Ureter (tissue), 1 donor: ENCODE measurements at regions not wholly inside any gene's neighbourhood (a gene's known extent, or its start where the extent isn't known, plus 50 kb on each side); places are given as distances from the start of the nearest gene placed in this dataset.
A peak's percentile ranks its signal among the peaks of the same experiment; 100 is the strongest.
"Not testable (repeated sequence)": the region's sequence is repeated elsewhere in the genome, so short reads cannot be mapped to it uniquely, and the experiment has no call there.

Experiments used
- DNase-seq: peaks from one replicate; pipeline ENCODE4 v3.0.0-alpha.2; 2020; ENCODE audit warnings: low spot score
- donor health status: DM: yes; HTN: yes; CAD: no.

DNA sequence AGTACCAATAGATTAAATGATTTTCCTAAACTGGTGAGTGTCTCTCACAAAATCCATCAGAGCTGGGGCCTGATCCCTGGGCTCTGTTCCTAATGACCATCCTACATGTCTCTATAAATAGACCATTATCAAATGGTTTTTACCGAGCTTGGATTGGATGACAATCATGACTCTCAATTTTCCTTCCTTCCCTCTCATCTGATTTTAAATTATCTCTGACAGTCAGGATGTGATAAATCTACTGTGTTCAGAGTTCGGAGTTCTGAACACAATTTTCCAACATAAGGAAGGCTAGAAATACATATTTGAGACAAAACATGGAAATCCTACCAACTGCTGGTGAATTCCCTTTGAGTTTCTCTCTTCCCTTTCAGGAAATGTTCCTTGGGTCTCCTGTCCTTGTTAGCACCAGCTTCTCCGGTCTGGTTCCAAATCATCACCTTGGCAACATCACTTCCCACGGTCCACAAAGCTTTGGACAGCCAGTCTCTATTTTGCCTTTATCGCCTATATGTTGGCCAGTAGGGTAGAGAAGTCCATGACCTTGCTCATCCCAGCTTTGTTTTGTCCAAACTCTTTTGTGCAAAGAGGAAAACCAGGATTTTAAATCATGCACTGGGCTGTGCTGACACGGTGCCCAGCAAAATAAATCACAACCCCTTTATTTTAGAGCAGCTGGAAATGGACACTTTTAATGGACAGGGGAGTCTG lies 139.6 kb upstream of the ITGA6 start:
- no peak for DNase-seq

DNA sequence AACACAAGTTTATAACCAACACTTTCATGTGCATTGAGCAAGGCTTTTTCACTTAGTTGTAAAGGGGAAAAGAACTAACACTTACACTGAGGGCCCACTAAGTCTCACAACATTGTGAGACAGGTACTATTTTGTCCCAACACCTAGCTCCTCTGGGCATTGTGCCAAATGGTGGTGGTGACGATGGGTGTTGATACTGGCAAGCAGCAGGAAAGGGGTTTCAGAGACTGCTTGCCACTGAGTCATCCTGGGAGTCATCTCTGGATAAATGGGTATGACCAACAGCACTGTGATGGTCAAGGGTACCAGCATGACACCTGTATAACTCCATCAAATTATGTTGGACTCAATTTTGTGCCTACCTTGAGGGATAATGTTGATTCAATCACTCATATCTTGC lies 138.8 kb upstream of the ITGA6 start:
- no peak for DNase-seq

DNA sequence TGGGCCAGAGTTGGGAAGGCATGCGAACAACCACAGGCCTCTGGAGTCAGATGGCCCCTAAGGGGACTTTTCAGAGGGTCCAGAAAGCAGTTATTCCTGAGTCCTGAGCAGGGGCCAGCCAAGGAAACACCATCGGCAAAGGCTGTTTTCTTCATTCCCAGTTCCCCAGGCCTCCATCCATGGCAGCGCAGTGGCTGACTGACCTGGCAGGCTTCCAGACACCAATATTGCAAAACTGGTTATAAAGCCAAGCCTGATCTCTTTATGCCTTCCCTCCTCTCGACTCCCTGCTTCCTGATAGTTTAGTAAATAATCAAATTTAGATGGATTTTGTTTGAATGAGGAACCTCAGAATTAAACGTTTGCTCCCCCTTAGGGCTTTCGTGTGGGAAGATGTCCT lies 133.4 kb upstream of the ITGA6 start:
- DNase-seq = peak; percentile 77

DNA sequence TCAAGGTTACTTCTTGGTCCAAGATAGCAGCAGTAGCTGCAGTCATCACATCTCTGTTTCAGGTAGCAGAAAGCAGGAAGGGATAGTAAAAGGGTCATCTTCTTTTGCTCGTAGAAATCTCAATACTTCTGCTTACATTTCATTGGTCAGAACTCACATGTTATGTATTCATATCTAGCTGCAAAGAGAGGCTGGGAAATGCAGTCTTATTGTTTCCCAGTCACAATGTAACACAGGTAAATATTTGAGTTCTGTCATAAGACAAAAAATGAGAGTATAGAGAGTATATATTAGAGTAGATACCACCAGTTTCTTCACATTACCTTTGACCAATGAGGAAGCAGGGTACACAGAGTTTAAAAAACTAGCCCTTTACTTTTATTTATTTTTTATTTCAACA lies 132.4 kb upstream of the ITGA6 start:
- no peak for DNase-seq

DNA sequence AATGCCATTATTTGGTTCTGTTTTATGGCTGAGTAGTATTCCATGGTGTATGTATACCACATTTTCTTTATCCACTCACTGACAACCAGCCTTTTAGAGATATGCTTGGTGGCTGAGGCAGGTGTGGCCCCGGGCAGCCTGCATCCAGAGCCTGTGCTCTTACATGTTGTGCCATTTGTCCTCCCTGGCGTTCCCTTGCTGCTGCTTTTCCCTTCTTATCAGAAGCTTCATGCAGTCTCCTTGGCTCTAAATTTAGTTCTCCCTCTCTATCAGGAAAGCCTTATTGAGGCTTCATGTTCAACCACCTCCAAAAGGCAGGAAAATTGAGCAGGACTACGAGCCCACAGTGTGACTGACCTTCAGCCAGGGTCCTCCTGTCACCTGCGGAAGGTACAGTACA lies 131.7 kb upstream of the ITGA6 start:
- DNase-seq = no peak

DNA sequence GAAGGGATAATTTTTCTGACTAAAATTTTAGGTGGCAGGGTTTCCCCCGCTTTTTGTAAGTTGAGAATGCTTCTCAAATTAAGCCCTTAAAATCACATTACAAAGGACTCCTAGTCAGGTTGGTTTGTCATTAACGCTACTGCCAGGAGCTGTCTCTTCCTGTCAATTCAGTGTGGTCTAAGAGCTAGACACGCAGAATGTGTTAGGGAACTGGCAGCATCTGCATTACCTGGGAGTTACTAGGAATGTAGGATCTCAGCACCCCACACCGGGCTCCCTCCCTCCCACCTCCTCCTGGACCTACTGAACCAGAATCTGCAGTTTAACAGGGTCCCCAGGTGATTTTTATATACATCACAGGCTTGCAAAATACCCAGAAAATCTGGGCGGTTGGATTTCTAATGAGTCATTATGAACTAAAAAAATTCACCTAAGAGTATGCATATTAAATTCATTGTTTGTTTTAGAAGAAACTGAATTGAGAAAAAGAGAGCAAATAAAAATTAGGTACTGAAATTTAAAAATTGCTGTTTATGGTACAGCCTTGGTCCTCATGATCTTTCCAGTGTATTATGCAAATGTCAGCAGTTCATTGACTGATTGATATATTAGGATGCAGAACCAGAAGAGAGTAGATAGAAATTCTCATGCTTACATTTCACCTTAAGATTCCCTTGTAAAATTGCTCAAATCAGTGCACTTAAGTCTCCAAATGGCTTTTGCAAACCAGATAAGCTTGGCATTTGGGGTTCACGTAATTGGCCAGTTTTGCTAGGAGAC lies 130.9 kb upstream of the ITGA6 start:
- DNase-seq = no peak

DNA sequence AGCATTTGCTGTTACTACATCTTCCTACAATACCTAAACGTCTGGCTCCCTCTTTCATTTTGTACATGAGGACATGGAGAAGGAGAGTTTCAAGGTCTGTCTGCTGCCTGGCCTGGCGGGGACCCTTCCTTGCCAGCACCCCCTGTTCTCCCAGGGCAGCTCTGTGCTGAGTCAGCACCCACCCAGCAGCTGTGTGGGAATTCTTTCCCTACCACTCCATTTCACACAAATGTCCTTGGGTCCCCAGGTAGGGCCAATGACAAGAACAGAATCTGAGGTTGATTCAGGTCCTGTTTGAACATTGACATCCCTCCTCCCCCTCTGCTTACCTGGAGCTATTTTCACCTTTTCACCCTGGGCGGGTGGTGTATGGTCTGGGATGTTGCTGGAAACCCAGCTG lies 129.9 kb upstream of the ITGA6 start:
- DNase-seq = no peak

DNA sequence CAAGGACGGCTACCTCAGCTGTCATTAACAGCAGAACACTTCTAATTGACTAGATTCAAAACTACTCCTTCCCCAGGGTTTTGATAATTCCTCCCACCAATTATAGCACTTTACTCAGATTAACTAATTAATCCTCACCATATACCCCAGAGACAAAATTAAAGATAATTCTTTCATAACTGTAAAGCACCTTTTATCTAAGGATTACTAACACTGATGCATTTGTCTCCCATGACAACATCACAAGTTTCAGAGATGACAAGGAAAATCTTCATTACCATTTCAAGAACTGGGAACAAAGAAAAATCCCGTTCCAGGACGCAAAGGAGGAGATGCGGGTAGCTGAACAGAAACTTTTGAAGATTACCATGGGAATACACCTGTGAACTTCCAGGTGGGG lies 129.4 kb upstream of the ITGA6 start:
- DNase-seq = no peak

DNA sequence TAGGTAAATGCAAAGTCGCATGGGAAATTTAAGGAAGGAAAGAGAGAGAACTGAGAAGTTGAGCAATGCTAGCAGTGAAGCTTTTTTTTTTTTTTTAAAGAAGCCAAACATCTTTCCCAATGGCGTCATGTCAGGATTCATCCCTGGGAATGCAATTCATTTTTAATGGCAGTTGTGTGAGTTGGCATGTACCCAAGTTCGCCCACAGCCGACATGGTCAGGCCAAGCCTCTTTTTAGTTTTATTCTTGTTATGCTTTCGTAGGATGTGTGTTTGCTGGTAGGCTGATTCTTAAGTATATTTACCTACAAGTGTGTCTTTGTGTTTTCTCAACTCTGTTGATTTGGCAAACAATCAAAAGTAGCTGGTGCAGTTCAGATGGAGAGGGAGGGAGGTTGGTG lies 127.6 kb upstream of the ITGA6 start:
- DNase-seq = no peak

DNA sequence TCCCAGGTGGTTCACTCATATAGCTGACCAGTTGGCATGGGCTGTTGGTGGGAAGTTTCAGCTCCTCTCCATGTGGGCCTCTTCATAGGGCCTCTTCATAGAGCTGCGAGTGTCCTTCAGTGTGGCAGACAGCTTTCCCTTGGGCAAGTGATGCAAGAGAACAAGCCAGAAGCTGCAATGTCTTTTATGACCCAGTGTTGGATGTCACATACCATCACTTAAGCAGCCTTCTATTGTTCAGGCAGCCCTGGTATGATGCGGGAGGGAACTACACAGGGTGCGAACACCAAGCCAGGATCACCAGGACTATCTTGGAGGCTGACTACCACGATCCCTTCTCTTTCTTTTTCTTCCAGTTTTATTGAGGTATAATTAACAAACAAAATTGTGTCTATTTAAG lies 126.5 kb upstream of the ITGA6 start:
- no peak for DNase-seq

DNA sequence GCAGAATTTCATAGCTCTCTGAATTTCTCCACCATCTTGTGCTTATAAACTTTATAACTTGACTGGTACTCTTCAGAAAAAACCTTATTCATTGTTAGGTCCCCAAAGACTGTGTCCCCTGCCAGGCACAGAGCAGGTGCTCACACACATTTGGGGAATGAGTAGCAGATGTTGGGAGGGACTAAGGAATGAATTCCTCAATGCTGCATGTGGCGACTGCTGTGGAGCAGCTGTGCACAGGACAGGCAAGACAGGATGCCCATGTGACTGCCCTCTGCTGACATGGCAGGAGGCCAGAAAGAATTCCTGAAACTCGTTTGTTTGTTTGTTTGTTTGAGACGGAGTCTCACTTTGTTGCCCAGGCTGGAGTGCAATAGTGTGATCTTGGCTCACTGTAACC lies 122.3 kb upstream of the ITGA6 start:
- DNase-seq = no peak

DNA sequence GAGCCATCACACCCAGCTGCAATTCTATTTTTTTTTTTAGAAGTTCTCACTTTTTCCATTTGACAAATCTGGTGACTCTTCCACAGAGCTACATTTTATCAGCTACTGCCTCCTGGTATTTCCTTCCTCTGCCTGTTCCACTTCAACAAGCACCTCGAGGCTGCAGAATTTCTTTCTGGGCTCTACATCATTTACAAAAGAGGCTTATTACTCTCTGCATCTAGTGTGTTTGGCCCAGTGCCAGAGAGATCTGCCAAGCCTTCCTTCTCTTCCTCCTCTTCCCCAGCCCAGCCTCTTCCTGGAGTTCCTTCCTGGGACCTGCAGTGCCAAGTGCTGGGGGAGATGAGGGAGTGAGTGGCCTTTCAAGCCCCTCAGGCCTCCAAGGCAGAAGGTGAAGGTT lies 119.6 kb upstream of the ITGA6 start:
- no peak for DNase-seq

DNA sequence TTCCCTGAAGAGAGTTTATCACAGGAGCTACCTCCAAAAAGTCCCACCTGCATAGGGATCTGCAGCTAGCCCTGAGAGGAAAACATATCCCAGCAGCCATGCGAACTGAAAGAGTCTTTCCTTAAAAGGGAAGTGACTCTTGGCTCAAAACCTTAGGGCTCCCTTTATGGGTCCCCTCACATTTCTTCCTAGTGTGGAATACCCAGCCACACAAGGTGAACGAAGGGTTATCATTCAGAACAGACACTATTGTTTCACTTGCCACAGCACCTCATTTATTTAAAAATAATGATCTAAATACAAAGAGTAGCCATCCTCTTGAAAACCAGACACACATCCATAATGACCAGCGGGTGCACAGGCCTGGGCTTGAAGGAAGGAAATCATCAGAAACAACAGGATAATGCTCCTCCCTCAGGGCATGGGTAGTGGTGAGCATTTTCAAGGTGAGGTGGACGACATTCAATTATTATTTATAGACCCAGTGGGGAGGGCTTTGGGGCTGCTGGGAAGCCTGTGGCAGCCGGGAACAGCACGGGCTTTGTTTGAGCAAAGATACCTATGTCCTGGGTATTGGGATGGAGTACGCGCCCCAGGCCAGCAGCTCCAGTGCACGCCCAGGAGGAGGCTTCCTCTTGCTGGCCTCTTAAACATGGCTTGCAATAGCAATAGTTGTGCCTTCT lies 119.0 kb upstream of the ITGA6 start:
- DNase-seq = no peak

DNA sequence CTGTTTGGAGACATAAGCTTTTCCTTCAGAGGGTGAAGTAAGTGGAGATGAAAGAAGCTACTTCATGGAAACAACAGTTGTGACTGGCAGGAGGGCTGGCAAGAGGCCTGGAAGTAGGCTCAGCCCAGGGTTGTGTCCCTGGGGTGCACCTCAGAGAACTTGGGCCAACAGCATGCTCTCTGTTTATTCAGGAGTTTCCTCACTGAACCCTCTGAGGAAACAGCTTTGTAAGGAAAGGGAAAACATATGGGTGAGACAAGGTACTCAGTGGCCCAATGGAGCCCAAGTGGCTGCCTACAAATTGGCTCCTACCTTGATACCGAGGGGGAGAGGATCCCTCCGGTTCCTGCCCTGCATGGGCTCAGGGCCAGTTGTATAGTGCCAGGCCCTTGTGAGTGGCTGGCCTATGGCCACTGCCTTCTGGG lies 115.5 kb upstream of the ITGA6 start:
- DNase-seq = no peak

DNA sequence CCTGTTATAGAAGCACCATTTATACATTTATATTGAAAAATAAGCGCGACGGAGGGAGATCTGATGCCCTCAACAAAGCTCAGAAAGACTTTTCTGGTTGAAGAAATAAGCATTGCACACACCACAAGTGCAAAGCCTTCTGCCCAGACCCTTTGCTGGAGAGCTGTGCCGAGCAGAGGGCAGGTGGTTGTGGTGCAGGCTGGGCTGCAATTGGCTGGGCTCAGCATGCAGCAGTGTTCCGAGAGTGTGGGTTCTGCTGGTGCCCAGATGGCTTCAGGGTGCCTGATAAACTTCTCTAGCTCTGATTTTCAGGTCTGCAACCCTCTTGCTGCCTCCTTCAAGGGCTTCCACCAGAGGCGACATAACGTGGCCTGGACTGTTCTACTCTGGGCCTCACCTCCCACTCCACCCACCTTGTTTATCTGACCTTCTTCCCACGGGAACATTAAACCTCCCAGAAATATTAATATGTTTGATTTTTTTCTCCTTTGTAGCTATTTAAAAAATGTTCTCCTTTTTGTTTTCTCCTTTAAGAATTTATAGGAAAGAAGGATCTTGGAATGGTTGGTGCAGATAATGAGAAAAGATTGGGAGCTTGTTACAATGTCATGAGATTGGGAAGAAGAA lies 113.6 kb upstream of the ITGA6 start:
- DNase-seq = no peak

DNA sequence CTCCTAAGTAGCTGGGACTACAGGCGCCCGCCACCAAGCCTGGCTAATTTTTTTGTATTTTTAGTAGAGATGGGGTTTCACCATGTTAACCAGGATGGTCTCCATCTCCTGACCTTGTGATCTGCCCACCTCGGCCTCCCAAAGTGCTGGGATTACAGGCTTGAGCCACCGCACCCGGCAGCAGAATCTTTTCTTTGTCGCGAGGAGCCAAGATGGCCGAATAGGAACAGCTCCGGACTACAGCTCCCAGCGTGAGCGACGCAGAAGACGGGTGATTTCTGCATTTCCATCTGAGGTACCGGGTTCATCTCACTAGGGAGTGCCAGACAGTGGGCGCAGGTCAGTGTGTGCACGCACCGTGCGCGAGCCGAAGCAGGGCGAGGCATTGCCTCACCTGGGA lies 112.3 kb upstream of the ITGA6 start:
- not testable (repeated sequence) for DNase-seq

DNA sequence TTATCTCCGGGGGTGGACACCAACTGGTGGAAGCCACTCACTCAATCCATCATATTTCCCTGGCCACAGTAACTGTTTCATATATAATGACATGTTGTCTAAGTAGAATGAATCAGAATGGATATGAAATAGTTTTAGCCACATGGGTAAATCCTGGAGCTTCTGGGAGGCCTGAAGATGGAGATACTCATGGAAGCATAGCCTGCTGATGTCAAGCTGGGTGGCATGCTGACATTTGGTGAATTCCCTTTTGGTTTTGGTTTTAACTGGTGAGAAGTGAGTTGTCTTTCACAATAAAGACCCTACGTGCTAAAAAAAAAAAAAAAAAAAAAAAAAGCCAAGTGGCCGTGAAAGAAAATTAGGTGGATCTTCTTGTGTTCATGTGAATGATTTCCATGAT lies 105.3 kb upstream of the ITGA6 start:
- no peak for DNase-seq

DNA sequence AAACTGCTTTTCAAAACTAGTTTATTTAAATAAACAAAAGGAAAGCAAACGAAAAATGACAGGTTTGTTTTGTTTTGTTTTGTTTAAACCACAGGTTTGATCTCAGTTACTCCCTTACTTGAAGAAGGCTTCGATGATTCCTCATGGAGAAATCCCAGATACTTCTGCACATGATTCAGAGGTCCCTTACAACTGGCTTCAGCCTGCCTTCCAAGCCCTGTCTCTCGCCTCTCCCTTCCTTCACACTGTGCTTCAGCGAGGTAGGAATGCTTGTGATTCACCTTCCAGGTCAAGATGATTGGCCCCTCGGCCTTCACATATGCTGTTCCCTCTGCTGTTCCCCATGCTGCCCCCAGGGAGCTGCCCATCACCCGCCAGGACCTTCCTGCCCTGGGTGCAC lies 104.1 kb upstream of the ITGA6 start:
- DNase-seq = no peak

DNA sequence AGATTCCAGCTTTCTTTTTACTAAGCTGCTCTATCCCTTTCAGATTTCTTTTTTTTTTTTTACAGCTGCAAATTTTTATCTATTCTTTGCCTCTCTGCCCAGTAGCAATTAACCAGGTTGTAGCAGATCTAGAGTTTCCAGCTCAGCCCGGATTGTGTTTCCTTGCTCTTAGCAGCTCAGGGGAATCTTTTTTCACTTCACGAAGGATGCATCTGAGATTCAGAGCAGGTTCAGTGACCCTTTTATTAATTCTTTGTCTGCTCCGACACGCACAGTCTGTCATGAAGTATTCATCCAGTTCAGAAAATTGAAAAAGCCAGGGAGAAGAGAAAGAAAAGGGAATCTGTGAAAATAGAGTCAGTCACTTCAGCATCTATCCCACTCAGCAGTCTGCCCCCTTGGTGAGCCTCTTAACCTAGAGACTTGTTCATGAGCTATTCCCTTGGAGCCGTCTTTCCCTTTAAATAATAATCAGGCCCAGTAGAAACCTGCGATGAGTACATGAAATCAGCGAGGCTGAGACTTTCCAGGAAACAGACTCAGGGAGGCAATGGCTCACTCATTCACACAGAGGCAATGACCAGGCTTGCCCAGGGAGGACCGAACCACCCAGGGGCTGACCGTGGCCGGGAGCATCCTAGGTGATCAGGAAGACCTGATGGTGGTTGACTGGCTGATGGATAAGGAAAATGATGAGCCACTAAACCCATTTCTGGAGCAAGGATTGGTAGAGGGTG lies 103.4 kb upstream of the ITGA6 start:
- DNase-seq = no peak

DNA sequence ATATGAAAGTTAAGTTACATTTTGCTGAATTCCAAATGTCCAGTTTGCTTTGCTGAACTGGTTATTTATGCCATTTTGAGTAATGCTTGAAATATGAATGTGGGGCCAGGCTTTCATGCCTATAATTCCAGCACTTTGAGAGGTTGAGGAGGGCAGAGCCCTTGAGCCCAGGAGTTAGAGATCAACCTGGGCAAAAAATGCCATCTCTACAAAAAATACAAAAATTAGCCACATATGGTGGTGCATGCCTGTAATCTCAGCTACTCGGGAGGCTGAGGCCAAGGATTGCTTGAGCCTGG lies 101.2 kb upstream of the ITGA6 start:
- no peak for DNase-seq

DNA sequence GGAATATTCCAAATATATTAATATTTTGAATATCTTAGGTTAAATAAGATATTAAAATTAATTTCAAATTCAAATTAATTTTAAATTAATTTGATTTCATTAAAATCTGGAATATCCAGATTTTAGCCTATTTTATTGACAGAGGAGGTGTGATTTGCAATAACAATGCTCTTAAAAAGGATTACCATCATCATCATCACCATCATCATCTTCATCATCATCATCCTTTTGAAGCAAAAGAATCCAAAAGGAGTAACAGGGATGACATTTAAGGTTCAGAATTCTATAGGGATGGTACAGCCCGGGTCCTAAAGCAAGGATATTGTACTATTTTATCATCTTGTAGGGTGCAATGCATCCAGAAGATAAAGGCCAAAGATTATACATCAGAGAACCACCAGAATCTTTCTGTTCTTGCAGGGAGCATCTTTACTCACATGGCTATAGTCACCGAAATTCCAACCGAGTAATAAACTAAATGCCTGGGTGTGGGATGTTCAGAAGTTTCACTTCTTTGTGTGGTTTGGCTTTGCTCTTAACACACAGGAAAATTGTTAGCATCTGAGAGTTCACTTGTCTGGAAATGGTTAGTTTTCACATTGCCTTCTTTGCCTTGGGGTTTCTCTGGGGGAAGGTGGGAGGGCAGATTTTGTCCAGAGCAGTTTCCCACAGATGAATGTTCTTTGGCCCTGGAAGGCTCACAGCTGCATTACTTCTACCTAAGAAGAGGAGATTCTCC lies 99.1 kb upstream of the ITGA6 start:
- no peak for DNase-seq

DNA sequence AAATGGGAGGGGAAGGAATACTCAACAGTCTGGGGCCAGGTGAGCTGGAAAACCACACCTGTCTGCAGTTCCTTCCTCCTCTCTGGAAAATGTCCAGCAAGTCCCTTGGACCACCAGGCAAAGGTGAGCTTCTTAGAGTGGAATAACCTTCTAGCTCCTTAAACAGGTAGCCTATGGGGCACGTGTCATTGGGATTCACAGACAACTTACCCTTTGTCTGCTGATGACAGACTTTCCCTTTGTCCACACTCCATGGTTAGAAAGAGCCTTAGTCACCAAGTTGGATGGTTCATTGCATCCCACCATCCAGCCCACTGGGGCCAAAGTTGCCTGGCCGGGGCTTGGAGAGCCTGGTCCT lies 98.0 kb upstream of the ITGA6 start:
- DNase-seq = no peak
